K562 (cell line): ENCODE measurements at regions not wholly inside any gene's neighbourhood (a gene's known extent, or its start where the extent isn't known, plus 50 kb on each side); places are given as distances from the start of the nearest gene placed in this dataset.

Source experiments
- ATAC-seq: fragments of 200-7000 bp; cut with Tn5 transposase; 3 replicates; pipeline ENCODE4 v1.9.1; 2020; ENCODE audit warnings: moderate library complexity
- BruUV-seq: library from RNA; stranded (reverse); fragments of 400-500 nt; replicated peaks from 2 replicates; lab custom pipeline; 2021; lab: Mats Ljungman, UMichigan
- CTCF ChIA-PET: fragments of 300-600 bp; formaldehyde crosslinking; extraction: SDS; loops from one replicate; lab custom pipeline; 2021; ENCODE audit warnings: low intra/inter-chr PET ratio; lab: Yijun Ruan, JAX
- POLR2A ChIA-PET: fragments of 300-600, 350-650 bp; sonication (Branson Sonifier 250); formaldehyde crosslinking; extraction: SDS; loops from one replicate; lab custom pipeline; 2021; ENCODE audit warnings: antibody characterized with exemption, inconsistent platforms; lab: Yijun Ruan, JAX
- DNase-seq, 4 experiments: peaks; one replicate each; pipeline versions ENCODE4 v3.0.0 to v3.0.0-alpha.2; 2011 to 2018; ENCODE audit warnings: low spot score in 3 of 4, mixed read lengths in 3 of 4; ENCODE audit errors: extremely low read depth in 1 of 4
- FAIRE-seq: peaks from 2 replicates; lab custom pipeline; 2011; peaks lifted over from hg19 to GRCh38; lab: Jason Lieb, UNC
- H2AFZ ChIP-seq: 2 replicates; pipeline ENCODE4 v1.6.0; 2011; ENCODE audit warnings: low read depth, low read length, control low read depth, inconsistent platforms
- H3K27ac ChIP-seq: fragments of 200-600 bp; 3 replicates; pipeline ENCODE4 v1.8.0; 2011; ENCODE audit warnings: low read depth, mild to moderate bottlenecking, control low read depth, inconsistent platforms, low read length, moderate library complexity, mixed read lengths; ENCODE audit errors: extremely low read depth
- H3K27me3 ChIP-seq, 2 experiments: fragments of 300-600 bp in 1 of 2; 2 replicates in 1 of 2; 3 replicates in 1 of 2; pipeline versions ENCODE4 v1.6.0 to v1.8.0; 2011; ENCODE audit warnings: inconsistent platforms in 2 of 2, low read length in 2 of 2, mild to moderate bottlenecking in 1 of 2, mixed read lengths in 1 of 2, moderate library complexity in 1 of 2; ENCODE audit not compliant: control insufficient read depth in 2 of 2, insufficient read depth in 2 of 2
- H3K36me3 ChIP-seq: fragments of 300-600 bp; 3 replicates; pipeline ENCODE4 v1.8.0; 2011; ENCODE audit warnings: mild to moderate bottlenecking, low read length, inconsistent platforms; ENCODE audit not compliant: control insufficient read depth, insufficient read depth
- H3K4me1 ChIP-seq, 2 experiments: fragments of 200-600 bp in 1 of 2; replicated peaks in 1 of 2; 2 replicates in 1 of 2; 3 replicates in 1 of 2; pipeline versions ENCODE4 v1.5.1 to v1.8.0; 2011; ENCODE audit warnings: inconsistent platforms in 2 of 2, low read length in 2 of 2, mild to moderate bottlenecking in 1 of 2, mixed read lengths in 1 of 2, moderate library complexity in 1 of 2; ENCODE audit not compliant: control insufficient read depth in 2 of 2, insufficient read depth in 2 of 2
- H3K4me2 ChIP-seq: 2 replicates; pipeline ENCODE4 v1.6.1; 2011; ENCODE audit warnings: low read length, control low read depth, inconsistent platforms, mixed read lengths; ENCODE audit not compliant: insufficient read depth
- H3K4me3 ChIP-seq: fragments of 200-600 bp; sonication (generic), shearing (Covaris generic); 2 replicates; pipeline ENCODE4 v1.5.1; 2016; ENCODE audit warnings: control low read depth, inconsistent platforms
- H3K79me2 ChIP-seq: fragments of 200-600 bp; 3 replicates; pipeline ENCODE4 v1.8.0; 2011; ENCODE audit warnings: low read length, inconsistent platforms; ENCODE audit not compliant: control insufficient read depth, insufficient read depth
- H3K9ac ChIP-seq, 2 experiments: 2 replicates each; pipeline versions ENCODE4 v1.6.0 to v1.6.1; 2011; ENCODE audit warnings: low read depth in 2 of 2, low read length in 2 of 2, control low read depth in 1 of 2, inconsistent platforms in 1 of 2, mild to moderate bottlenecking in 1 of 2, mixed read lengths in 1 of 2; ENCODE audit not compliant: insufficient read depth in 1 of 2
- H3K9me1 ChIP-seq: one replicate; pipeline ENCODE4 v1.6.0; 2011; ENCODE audit warnings: inconsistent platforms, mild to moderate bottlenecking, low read length, moderate library complexity; ENCODE audit not compliant: control insufficient read depth, insufficient read depth
- H3K9me3 ChIP-seq: replicated peaks from 2 replicates; pipeline ENCODE4 v1.5.1; 2011; ENCODE audit warnings: low read depth, low read length, inconsistent platforms; ENCODE audit not compliant: control insufficient read depth, insufficient read depth
- H4K20me1 ChIP-seq: replicated peaks from 2 replicates; pipeline ENCODE4 v1.6.1; 2011; ENCODE audit warnings: low read length, inconsistent platforms, mixed read lengths; ENCODE audit not compliant: control insufficient read depth, insufficient read depth
- ASH1L ChIP-seq: fragments of 450-650 bp; IDR thresholded peaks from 2 replicates; pipeline ENCODE4 v1.6.1; 2018; ENCODE audit warnings: borderline replicate concordance, mild to moderate bottlenecking, low read depth; ENCODE audit not compliant: partially characterized antibody
- CREM ChIP-seq: IDR thresholded peaks from 2 replicates; pipeline ENCODE4 v1.6.1; 2014; ENCODE audit warnings: antibody characterized with exemption, low read depth
- ERF ChIP-seq: fragments of 450-650 bp; formaldehyde crosslinking; IDR thresholded peaks from 2 replicates; pipeline ENCODE4 v1.4.0; 2020; ENCODE audit warnings: mild to moderate bottlenecking, mixed read lengths
- MTA2 ChIP-seq: fragments of 450-650 bp; IDR thresholded peaks from 2 replicates; pipeline ENCODE4 v1.6.1; 2016; ENCODE audit warnings: low read depth
- MYNN ChIP-seq, 2 experiments: sonication (generic); formaldehyde crosslinking in 1 of 2; IDR thresholded peaks; 2 replicates each; pipeline versions ENCODE4 v1.5.0 to v1.6.1; 2016 to 2020; ENCODE audit warnings: antibody characterized with exemption in 1 of 2, missing genetic modification reagents in 1 of 2
- NFIC ChIP-seq: fragments of 450-650 bp; IDR thresholded peaks from 2 replicates; pipeline ENCODE4 v1.6.1; 2017; ENCODE audit warnings: mild to moderate bottlenecking, inconsistent platforms
- POLR3A ChIP-seq: IDR thresholded peaks from 2 replicates; pipeline ENCODE4 v1.6.1; 2011; ENCODE audit warnings: borderline replicate concordance, mild to moderate bottlenecking, moderate library complexity; ENCODE audit not compliant: insufficient read length, insufficient read depth; ENCODE audit errors: extremely low read depth
- RAD21 ChIP-seq, 2 experiments: fragments of 250-450 bp in 1 of 2; fragments of 450-650 bp in 1 of 2; sonication (Bioruptor Pico) in 1 of 2; formaldehyde crosslinking in 1 of 2; IDR thresholded peaks in 1 of 2; conservative IDR thresholded peaks in 1 of 2; 2 replicates each; pipeline versions ENCODE4 v1.4.0 to v1.8.0; 2020 to 2022; ENCODE audit warnings: mild to moderate bottlenecking in 2 of 2, moderate library complexity in 1 of 2
- RBFOX2 ChIP-seq: fragments of 200-400 bp; formaldehyde crosslinking; IDR thresholded peaks from 2 replicates; pipeline ENCODE4 v1.6.1; 2017; ENCODE audit warnings: low read depth, mild to moderate bottlenecking, low read length, moderate library complexity
- STAT5B ChIP-seq: fragments of 250-450 bp; sonication (Bioruptor Pico); IDR thresholded peaks from 2 replicates; pipeline ENCODE4 v1.8.0; 2021; ENCODE audit warnings: mild to moderate bottlenecking, inconsistent platforms
- ZNF174 ChIP-seq: fragments of 250-450 bp; sonication (Bioruptor Pico); IDR thresholded peaks from 2 replicates; pipeline ENCODE4 v1.4.0; 2020; ENCODE audit warnings: mild to moderate bottlenecking
- ZNF408 ChIP-seq: fragments of 250-450 bp; sonication (Bioruptor Pico); IDR thresholded peaks from 2 replicates; pipeline ENCODE4 v1.4.0; 2020; ENCODE audit warnings: low read depth, mild to moderate bottlenecking, moderate library complexity
- ZNF79 ChIP-seq: fragments of 250-450 bp; sonication (Bioruptor Pico); IDR thresholded peaks from 2 replicates; pipeline ENCODE4 v1.4.0; 2020; ENCODE audit warnings: low read depth, mild to moderate bottlenecking, moderate library complexity
- WGBS: fragments of 100-300 bp; shearing (Covaris generic); methylation state at CpG from one replicate; pipeline ENCODE4 v1.1.6; 2016; ENCODE audit warnings: low coverage, mixed read lengths; ENCODE audit not compliant: insufficient coverage; ENCODE audit errors: missing lambda C conversion rate; 5-methylcytosine and 5-hydroxymethylcytosine counted together
- in situ Hi-C: fragments of 300-500 bp; cut with MboI; formaldehyde crosslinking; loops from 4 replicates; pipeline ENCODE4 v1.15.0; 2018; ENCODE audit warnings: inconsistent platforms, mixed read lengths
- intact Hi-C: fragments of 100-400 bp; cut with micrococcal nuclease; formaldehyde crosslinking; loops from 2 replicates; pipeline ENCODE4 v1.14.2; 2022
- TF ChIP-seq, protein P1 (sequence below): fragments of 450-650 bp; IDR thresholded peaks from one replicate; pipeline ENCODE4 v1.6.1; 2018; ENCODE audit warnings: mild to moderate bottlenecking, moderate library complexity; ENCODE audit not compliant: partially characterized antibody
- TF ChIP-seq, protein P2 (sequence below): fragments of 250-450 bp; sonication (Bioruptor Pico); IDR thresholded peaks from 2 replicates; pipeline ENCODE4 v1.8.0; 2021; ENCODE audit warnings: borderline replicate concordance, mild to moderate bottlenecking, moderate library complexity; ENCODE audit not compliant: poor library complexity, severe bottlenecking

- POLR2A ChIA-PET = interaction anchor here (1.5 kb wide), 1 partner anchor 10 kb away, joined by 3 read pairs; no protein-coding TSS in a partner anchor
- 0% methylated on average over 2 of the region's 2 CpGs for WGBS
- no peak overlapping the region for H3K9ac ChIP-seq
- TF ChIP-seq ZNF79 (CRISPR knock-in tag) = peak; percentile 38; the same call in 1 of the 2 replicates
- TF ChIP-seq RAD21 (CRISPR knock-in tag; conservative IDR thresholded peaks at IDR 0.05 in 1 of 2, IDR thresholded peaks at IDR 0.05 in 1 of 2) = peak; percentile 18 to 52; a peak in 3 of 4 replicates
- no peak for TF ChIP-seq NFIC
- 0 out of 2 replicates have a peak, but pooled peaks have one; percentile 7 for TF ChIP-seq ZNF174 (CRISPR knock-in tag)
- TF ChIP-seq, all 486 proteins: peak for 3
- Histone ChIP-seq H3K27me3 (no peaks in the 10 kb centered on the region), H3K4me1 (no peaks in the 10 kb centered on the region), H3K9me1 (no peaks in the 10 kb centered on the region), H3K79me2 (no peaks in the 10 kb centered on the region), H4K20me1 (no peaks in the 10 kb centered on the region), H3K9me3 (no peaks in the 10 kb centered on the region), H3K27ac (no peak overlapping the region), H3K4me2 (no peak overlapping the region), H2AFZ (no peak overlapping the region), H3K4me3 (no peak overlapping the region), H3K36me3 (no peaks in the 10 kb centered on the region)
- ATAC-seq (peak; percentile 49), FAIRE-seq (no peak), DNase-seq (peak in 1 of 4 experiments; percentile 36)
- in situ Hi-C loops = no loop called here
- no TSS peak for BruUV-seq
- intact Hi-C loops = no loop called here
- CTCF ChIA-PET = no interaction called here
Measured at GRCh38 chr3:31106204-31106603, 211.7 kb upstream of the GADL1 start.

DNA sequence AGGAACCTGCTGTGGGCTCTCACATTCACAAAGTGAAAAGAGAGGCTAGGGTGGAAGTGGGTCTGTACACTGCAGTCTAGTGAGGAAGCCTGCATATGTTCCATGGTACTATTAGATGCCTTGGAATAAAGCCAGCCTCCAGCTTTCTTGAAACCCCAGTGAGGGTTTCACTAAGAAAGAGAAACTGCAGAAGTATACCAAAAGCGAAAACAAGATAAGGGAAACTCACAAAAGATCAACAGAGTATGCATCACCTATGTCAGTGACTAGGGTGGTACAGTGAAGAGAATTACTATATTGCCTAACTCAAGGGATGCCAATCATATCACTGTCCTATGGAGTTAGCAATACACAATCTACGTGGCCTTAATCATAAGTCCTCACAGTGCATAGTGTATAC lies 212.5 kb upstream of the GADL1 start:
- H3K27ac ChIP-seq = no peak overlapping the region
- in situ Hi-C loops = no loop called here
- no peak overlapping the region for H3K4me2 ChIP-seq
- ATAC-seq (no peak), FAIRE-seq (no peak), DNase-seq (no peak)
- ChIA-PET CTCF (interaction anchor here (0.5 kb wide), 1 partner anchor 1112 kb away, joined by 3 read pairs; no protein-coding TSS in a partner anchor), POLR2A (interaction anchor here (1.5 kb wide), 1 partner anchor 11 kb away, joined by 3 read pairs; no protein-coding TSS in a partner anchor)
- H3K4me3 ChIP-seq = no peak overlapping the region
- H3K4me1 ChIP-seq = no peaks in the 10 kb centered on the region
- 5% methylated on average over 2 of the region's 2 CpGs for WGBS
- no peaks in the 10 kb centered on the region for H3K79me2 ChIP-seq
- 0 out of 2 replicates have a peak overlapping the region, but pooled peaks have one; percentile 9 for H2AFZ ChIP-seq
- no peaks in the 10 kb centered on the region for H4K20me1 ChIP-seq
- no peak overlapping the region for H3K9ac ChIP-seq
- intact Hi-C loops = no loop called here
- H3K9me3 ChIP-seq = no peaks in the 10 kb centered on the region
- no TSS peak for BruUV-seq
- H3K27me3 ChIP-seq = no peaks in the 10 kb centered on the region
- H3K9me1 ChIP-seq = no peaks in the 10 kb centered on the region
- no peaks in the 10 kb centered on the region for H3K36me3 ChIP-seq
- TF ChIP-seq ASH1L (no peak), MTA2 (no peak), RBFOX2 (no peak), CREM (no peak), MYNN (IDR thresholded peaks at IDR 0.05) (no peak), MYNN (CRISPR knock-in tag; IDR thresholded peaks at IDR 0.05) (no peak), ERF (CRISPR knock-in tag) (no peak), ZNF408 (no peak), POLR3A (no peak), STAT5B (CRISPR knock-in tag) (no peak)
- TF ChIP-seq, protein P1, sequence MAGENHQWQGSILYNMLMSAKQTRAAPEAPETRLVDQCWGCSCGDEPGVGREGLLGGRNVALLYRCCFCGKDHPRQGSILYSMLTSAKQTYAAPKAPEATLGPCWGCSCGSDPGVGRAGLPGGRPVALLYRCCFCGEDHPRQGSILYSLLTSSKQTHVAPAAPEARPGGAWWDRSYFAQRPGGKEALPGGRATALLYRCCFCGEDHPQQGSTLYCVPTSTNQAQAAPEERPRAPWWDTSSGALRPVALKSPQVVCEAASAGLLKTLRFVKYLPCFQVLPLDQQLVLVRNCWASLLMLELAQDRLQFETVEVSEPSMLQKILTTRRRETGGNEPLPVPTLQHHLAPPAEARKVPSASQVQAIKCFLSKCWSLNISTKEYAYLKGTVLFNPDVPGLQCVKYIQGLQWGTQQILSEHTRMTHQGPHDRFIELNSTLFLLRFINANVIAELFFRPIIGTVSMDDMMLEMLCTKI = no peak
- TF ChIP-seq, protein P2, sequence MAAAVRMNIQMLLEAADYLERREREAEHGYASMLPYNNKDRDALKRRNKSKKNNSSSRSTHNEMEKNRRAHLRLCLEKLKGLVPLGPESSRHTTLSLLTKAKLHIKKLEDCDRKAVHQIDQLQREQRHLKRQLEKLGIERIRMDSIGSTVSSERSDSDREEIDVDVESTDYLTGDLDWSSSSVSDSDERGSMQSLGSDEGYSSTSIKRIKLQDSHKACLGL (CRISPR knock-in tag) = no peak
